ENCODE measurements at regions not wholly inside any gene's neighbourhood (a gene's known extent, or its start where the extent isn't known, plus 50 kb on each side); places are given as distances from the start of the nearest gene placed in this dataset.

GRCh38 chr5:174314261-174314660 lies 268.8 kb downstream of the NSG2 start:
- TF ChIP-seq CTCF (conservative IDR thresholded peaks at IDR 0.05; ENCODE audit: low read length) (no peak), EZH2phosphoT487 (IDR thresholded peaks at IDR 0.05; ENCODE audit: borderline replicate concordance, low read depth, low read length) (no peak)

All from OCI-LY7 (cell line).